ENCODE measurements at regions not wholly inside any gene's neighbourhood (a gene's known extent, or its start where the extent isn't known, plus 50 kb on each side); places are given as distances from the start of the nearest gene placed in this dataset.

GRCh38 chrX:39624166-39624565 lies 473.6 kb downstream of the BCOR start:
- no peak for TF ChIP-seq FOXM1 (IDR thresholded peaks at IDR 0.05; ENCODE audit: borderline replicate concordance, low read depth)
- TF ChIP-seq MAX (IDR thresholded peaks at IDR 0.05) = no peak
- TF ChIP-seq TCF12 (IDR thresholded peaks at IDR 0.05; ENCODE audit: low read depth) = no peak
- TF ChIP-seq USF1 (IDR thresholded peaks at IDR 0.05) = no peak
- no peak for TF ChIP-seq REST (IDR thresholded peaks at IDR 0.05; ENCODE audit: low read depth)
- TF ChIP-seq EGR1 (IDR thresholded peaks at IDR 0.05) = no peak
- TF ChIP-seq EP300 (IDR thresholded peaks at IDR 0.05; ENCODE audit: borderline replicate concordance) = no peak
- TF ChIP-seq CREB1 (IDR thresholded peaks at IDR 0.05; ENCODE audit: low read depth) = no peak

Measured in Ishikawa (cell line).